Body of pancreas (tissue), 4 donors: ENCODE measurements at regions not wholly inside any gene's neighbourhood (a gene's known extent, or its start where the extent isn't known, plus 50 kb on each side); places are given as distances from the start of the nearest gene placed in this dataset.

ENCODE experiments used
- ATAC-seq: fragments of 150-250 bp; one replicate; pipeline ENCODE4 v1.9.1; 2016
- DNase-seq, 4 donors: peaks; one replicate each; pipeline ENCODE4 v3.0.0-alpha.2; 2019
- H3K27ac ChIP-seq, 4 donors: fragments of 200-600 bp; sonication (generic); 1 replicate in 3 of 4; 2 replicates in 1 of 4; pipeline versions ENCODE4 v1.5.1 to v1.6.1; 2016 to 2019; ENCODE audit warnings: mild to moderate bottlenecking in 1 of 4, mixed read lengths in 1 of 4, moderate library complexity in 1 of 4
- H3K27me3 ChIP-seq, 2 donors: fragments of 200-600 bp; sonication (generic); one replicate each; pipeline ENCODE4 v1.6.0; 2016; ENCODE audit warnings: mild to moderate bottlenecking in 1 of 2
- H3K36me3 ChIP-seq, 2 donors: fragments of 200-600 bp; sonication (generic); replicated peaks in 1 of 2; 2 replicates each; pipeline ENCODE4 v1.5.1; 2016; ENCODE audit warnings: low read depth in 2 of 2; ENCODE audit not compliant: insufficient read depth in 1 of 2
- H3K4me1 ChIP-seq: fragments of 200-600 bp; sonication (generic); one replicate; pipeline ENCODE4 v1.6.0; 2016
- H3K4me3 ChIP-seq, 2 donors: fragments of 200-600 bp; sonication (generic); 1 replicate in 1 of 2; 2 replicates in 1 of 2; pipeline ENCODE4 v1.5.1; 2016 to 2019
- H3K9me3 ChIP-seq, 3 donors: fragments of 200-600 bp; sonication (generic); 1 replicate in 2 of 3; 2 replicates in 1 of 3; pipeline ENCODE4 v1.5.1; 2016
- CTCF ChIP-seq, 7 experiments: fragments of 450-650 bp in 4 of 7; fragments of 200-600 bp in 3 of 7; sonication (generic) in 3 of 7; IDR thresholded peaks; one replicate each; pipeline ENCODE4 v1.5.1; 2016 to 2019; ENCODE audit warnings: antibody characterized with exemption in 7 of 7
- POLR2A ChIP-seq, 3 donors: fragments of 450-650 bp; IDR thresholded peaks; one replicate each; pipeline ENCODE4 v1.6.1; 2016; ENCODE audit warnings: antibody characterized with exemption in 3 of 3, mild to moderate bottlenecking in 2 of 3
- WGBS, 2 donors: methylation state at CpG; one replicate each; pipeline ENCODE4 v1.1.5; 2017; 5-methylcytosine and 5-hydroxymethylcytosine counted together
- intact Hi-C: fragments of 100-400 bp; cut with DNase I; formaldehyde crosslinking; loops from one replicate; pipeline ENCODE4 v1.15.1; 2023

DNA sequence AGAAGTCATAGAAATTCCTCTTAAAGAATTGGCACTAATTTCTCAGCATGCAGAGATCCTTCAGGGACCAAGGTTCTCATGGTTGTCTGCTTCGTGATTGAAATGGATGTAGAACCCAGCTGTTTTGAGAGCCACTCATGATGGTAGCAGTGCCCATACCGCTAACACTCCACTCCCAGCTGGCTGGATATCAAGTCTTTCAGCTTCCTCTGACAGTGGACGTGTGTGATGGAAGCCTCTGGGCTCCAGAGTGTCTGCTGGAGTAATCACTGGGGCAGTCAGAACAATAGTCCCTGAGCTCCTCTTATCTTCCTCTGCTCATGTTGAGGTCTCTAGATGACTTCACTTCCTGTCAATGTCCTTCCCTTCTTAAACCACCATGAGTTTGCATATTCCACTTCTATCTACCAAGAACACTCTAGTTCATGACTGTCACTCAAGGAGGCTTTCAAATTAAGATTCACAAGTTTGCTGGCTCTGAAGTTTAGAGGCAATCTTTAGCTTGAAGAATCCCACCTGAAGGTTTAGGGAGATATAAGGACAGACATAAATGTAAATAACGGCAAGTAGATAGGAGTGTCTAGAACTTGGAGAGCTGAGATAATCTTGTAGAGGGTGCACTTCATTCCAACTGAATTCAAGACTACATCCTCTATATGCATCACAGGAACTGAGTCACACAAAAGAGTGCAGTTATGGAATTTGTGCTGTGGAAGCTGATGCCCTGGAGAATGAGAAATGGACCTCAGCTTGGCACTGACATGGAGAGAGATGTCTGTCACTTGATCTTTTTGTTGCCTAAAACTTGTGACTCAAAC, 64.5 kb upstream of the WDR1 start:
- Histone ChIP-seq H3K4me3 (no peak overlapping the region), H3K27me3 (no peaks in the 10 kb centered on the region), H3K9me3 (no peaks in the 10 kb centered on the region), H3K4me1 (no peaks in the 10 kb centered on the region), H3K36me3 (no peaks in the 10 kb centered on the region), H3K27ac (no peak overlapping the region)
- TF ChIP-seq POLR2A (IDR thresholded peaks at IDR 0.05) (no peak), CTCF (IDR thresholded peaks at IDR 0.05) (no peak)
- intact Hi-C loops: no loop called here
- WGBS, 2 donors: 50 to 70% methylated on average over 4 of the region's 4 CpGs
- ATAC-seq (no peak), DNase-seq (no peak)

DNA sequence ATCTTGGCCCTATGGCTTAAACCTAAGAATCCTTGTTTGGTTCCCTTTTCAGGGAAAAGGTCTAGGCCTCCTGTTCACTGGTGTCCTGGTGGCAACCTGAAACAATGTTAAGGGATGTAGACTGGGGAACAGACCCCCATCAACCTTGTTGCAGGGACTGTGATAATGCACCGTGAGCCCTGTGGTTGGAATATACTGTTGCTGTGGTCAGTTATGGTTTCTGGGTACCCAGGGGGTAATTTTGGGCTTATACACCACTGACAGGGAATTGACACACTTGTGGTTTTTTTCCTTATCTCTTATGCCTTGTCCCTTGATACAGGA, 64.0 kb upstream of the WDR1 start:
- no peaks in the 10 kb centered on the region for H3K36me3 ChIP-seq
- H3K4me3 ChIP-seq: no peak overlapping the region
- H3K4me1 ChIP-seq: no peaks in the 10 kb centered on the region
- intact Hi-C loops: no loop called here
- no peaks in the 10 kb centered on the region for H3K9me3 ChIP-seq
- ATAC-seq: no peak
- no peak for TF ChIP-seq CTCF (IDR thresholded peaks at IDR 0.05)
- no peak for TF ChIP-seq POLR2A (IDR thresholded peaks at IDR 0.05)
- H3K27ac ChIP-seq: no peak overlapping the region
- no peaks in the 10 kb centered on the region for H3K27me3 ChIP-seq
- DNase-seq: no peak
- 68 to 90% methylated on average over 1 of the region's 1 CpG for WGBS, 2 donors

DNA sequence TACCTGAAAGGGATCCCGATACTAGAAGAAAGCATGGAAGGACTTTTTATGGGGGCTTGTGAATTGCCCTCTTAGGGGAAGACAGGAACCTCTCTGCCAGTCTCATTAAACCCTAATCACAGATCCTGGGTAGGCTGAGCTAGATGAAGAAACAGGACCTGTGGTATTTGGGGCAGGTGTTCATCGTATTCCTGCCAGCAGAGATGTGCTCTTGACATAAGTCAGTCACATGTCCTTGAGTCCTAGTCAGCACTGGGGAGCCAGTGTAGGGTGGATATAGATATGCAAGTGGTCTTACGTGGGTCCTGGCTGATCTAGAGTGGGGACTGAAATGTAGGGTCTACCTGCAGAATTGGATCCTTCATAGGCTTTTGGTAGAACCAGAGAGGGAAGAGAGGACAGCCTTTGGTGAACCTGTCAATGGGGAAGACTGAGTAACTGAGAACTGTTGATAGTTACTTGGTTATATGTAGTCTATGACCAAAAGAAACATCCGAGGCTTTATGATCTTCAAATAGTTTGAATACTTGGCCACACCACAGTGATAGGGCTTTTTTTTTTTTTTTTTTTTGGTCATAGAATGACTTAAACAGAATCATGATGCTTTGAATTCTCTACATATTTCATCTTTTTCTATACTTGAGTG, 63.5 kb upstream of the WDR1 start:
- Histone ChIP-seq H3K36me3 (no peaks in the 10 kb centered on the region), H3K27me3 (no peaks in the 10 kb centered on the region), H3K9me3 (no peaks in the 10 kb centered on the region), H3K27ac (no peak overlapping the region), H3K4me1 (no peaks in the 10 kb centered on the region), H3K4me3 (no peak overlapping the region)
- ATAC-seq (no peak), DNase-seq (no peak)
- intact Hi-C loops: no loop called here
- TF ChIP-seq POLR2A (IDR thresholded peaks at IDR 0.05) (no peak), CTCF (IDR thresholded peaks at IDR 0.05) (no peak)
- 66 to 70% methylated on average over 4 of the region's 4 CpGs for WGBS, 2 donors

DNA sequence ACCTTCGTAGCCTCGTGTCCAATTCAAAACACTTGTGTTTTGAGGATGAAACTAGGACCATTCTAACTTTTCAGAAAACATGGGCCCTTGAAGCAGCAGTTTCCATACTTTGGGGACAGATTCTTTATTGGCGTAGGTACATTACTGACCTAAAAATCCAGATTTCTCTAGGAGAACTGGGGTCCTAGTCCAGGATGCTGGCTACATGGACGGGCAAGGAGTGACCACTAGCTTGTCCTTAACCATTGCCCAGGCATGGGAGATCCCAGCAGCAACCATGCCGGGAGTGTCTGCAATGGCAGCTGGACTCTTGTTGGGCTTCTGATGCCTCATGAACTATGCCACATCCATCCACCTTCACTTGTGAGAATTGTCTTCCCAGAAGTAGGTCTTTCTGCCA, 62.2 kb upstream of the WDR1 start:
- intact Hi-C loops: no loop called here

More for the DNA sequence above, 62.2 kb upstream of the WDR1 start:
- 74 to 76% methylated on average over 5 of the region's 5 CpGs for WGBS, 2 donors
- ATAC-seq (no peak), DNase-seq (no peak)
- Histone ChIP-seq H3K4me3 (no peak overlapping the region), H3K4me1 (peaks cover 12% of the 10 kb centered on the region), H3K36me3 (no peaks in the 10 kb centered on the region), H3K9me3 (no peaks in the 10 kb centered on the region), H3K27me3 (no peaks in the 10 kb centered on the region), H3K27ac (no peak overlapping the region)
- TF ChIP-seq POLR2A (IDR thresholded peaks at IDR 0.05) (no peak), CTCF (IDR thresholded peaks at IDR 0.05) (no peak)
